ENCODE measurements at regions not wholly inside any gene's neighbourhood (a gene's known extent, or its start where the extent isn't known, plus 50 kb on each side); places are given as distances from the start of the nearest gene placed in this dataset.

GRCh38 chr4:3836756-3837601 is 70.8 kb downstream of the ADRA2C start:
- Mint-ChIP-seq H3K4me1 (ENCODE audit: low read depth) (no peaks in the 10 kb centered on the region), H3K4me3 (no peak overlapping the region), H3K27me3 (ENCODE audit: low read depth) (peaks cover 5% of the 10 kb centered on the region), H3K27ac (no peak overlapping the region), H3K36me3 (ENCODE audit: low read depth) (no peaks in the 10 kb centered on the region), H3K9me3 (no peaks in the 10 kb centered on the region)
- no peak for DNase-seq (ENCODE audit: low spot score)

GRCh38 chr4:3838437-3839380 is 72.5 kb downstream of the ADRA2C start:
- H3K27ac Mint-ChIP-seq: no peak overlapping the region
- H3K36me3 Mint-ChIP-seq (ENCODE audit: low read depth): no peaks in the 10 kb centered on the region
- no peaks in the 10 kb centered on the region for H3K9me3 Mint-ChIP-seq
- no peak overlapping the region for H3K4me3 Mint-ChIP-seq
- H3K4me1 Mint-ChIP-seq (ENCODE audit: low read depth): no peaks in the 10 kb centered on the region
- peaks cover 5% of the 10 kb centered on the region for H3K27me3 Mint-ChIP-seq (ENCODE audit: low read depth)
- no peak for DNase-seq (ENCODE audit: low spot score)

GRCh38 chr4:3845094-3845743 is 79.0 kb downstream of the ADRA2C start:
- H3K4me3 Mint-ChIP-seq: no peak overlapping the region

GRCh38 chr4:3845744-3846429 is 79.7 kb downstream of the ADRA2C start:
- Mint-ChIP-seq H3K4me3 (no peak overlapping the region), H3K9me3 (no peaks in the 10 kb centered on the region), H3K27me3 (ENCODE audit: low read depth) (no peaks in the 10 kb centered on the region), H3K27ac (no peak overlapping the region), H3K36me3 (ENCODE audit: low read depth) (no peaks in the 10 kb centered on the region), H3K4me1 (ENCODE audit: low read depth) (no peaks in the 10 kb centered on the region)
- DNase-seq (ENCODE audit: low spot score): no peak

More at GRCh38 chr4:3845094-3845743, 79.0 kb downstream of the ADRA2C start:
- H3K27me3 Mint-ChIP-seq (ENCODE audit: low read depth): no peaks in the 10 kb centered on the region
- no peak overlapping the region for H3K27ac Mint-ChIP-seq
- H3K9me3 Mint-ChIP-seq: no peaks in the 10 kb centered on the region
- no peak for DNase-seq (ENCODE audit: low spot score)
- no peaks in the 10 kb centered on the region for H3K36me3 Mint-ChIP-seq (ENCODE audit: low read depth)
- H3K4me1 Mint-ChIP-seq (ENCODE audit: low read depth): no peaks in the 10 kb centered on the region

GRCh38 chr4:3847211-3847940 is 81.2 kb downstream of the ADRA2C start:
- H3K4me1 Mint-ChIP-seq (ENCODE audit: low read depth): no peaks in the 10 kb centered on the region

GRCh38 chr4:3848323-3848722 is 82.1 kb downstream of the ADRA2C start:
- H3K9me3 Mint-ChIP-seq: no peaks in the 10 kb centered on the region
- H3K4me3 Mint-ChIP-seq: no peak overlapping the region
- H3K4me1 Mint-ChIP-seq (ENCODE audit: low read depth): no peaks in the 10 kb centered on the region
- no peaks in the 10 kb centered on the region for H3K27me3 Mint-ChIP-seq (ENCODE audit: low read depth)
- no peaks in the 10 kb centered on the region for H3K36me3 Mint-ChIP-seq (ENCODE audit: low read depth)
- no peak for DNase-seq (ENCODE audit: low spot score)
- H3K27ac Mint-ChIP-seq: no peak overlapping the region

More at GRCh38 chr4:3847211-3847940, 81.2 kb downstream of the ADRA2C start:
- Mint-ChIP-seq H3K4me3 (no peak overlapping the region), H3K27me3 (ENCODE audit: low read depth) (no peaks in the 10 kb centered on the region), H3K27ac (no peak overlapping the region), H3K36me3 (ENCODE audit: low read depth) (no peaks in the 10 kb centered on the region), H3K9me3 (no peaks in the 10 kb centered on the region)
- DNase-seq (ENCODE audit: low spot score): no peak

- Mint-ChIP-seq H3K4me3 (no peak overlapping the region), H3K27ac (no peak overlapping the region), H3K9me3 (no peaks in the 10 kb centered on the region), H3K4me1 (ENCODE audit: low read depth) (no peaks in the 10 kb centered on the region), H3K27me3 (ENCODE audit: low read depth) (no peaks in the 10 kb centered on the region), H3K36me3 (ENCODE audit: low read depth) (no peaks in the 10 kb centered on the region)
- no peak for DNase-seq (ENCODE audit: low spot score)
Observed at GRCh38 chr4:3849140-3849539, 83.0 kb downstream of the ADRA2C start.

GRCh38 chr4:3850128-3850527 is 83.9 kb downstream of the ADRA2C start:
- Mint-ChIP-seq H3K9me3 (no peaks in the 10 kb centered on the region), H3K4me3 (no peak overlapping the region), H3K4me1 (ENCODE audit: low read depth) (no peaks in the 10 kb centered on the region), H3K27me3 (ENCODE audit: low read depth) (no peaks in the 10 kb centered on the region), H3K27ac (no peak overlapping the region), H3K36me3 (ENCODE audit: low read depth) (no peaks in the 10 kb centered on the region)
- DNase-seq (ENCODE audit: low spot score): no peak

GRCh38 chr4:3851211-3851610 is 85.0 kb downstream of the ADRA2C start:
- no peak overlapping the region for H3K4me3 Mint-ChIP-seq
- H3K27me3 Mint-ChIP-seq (ENCODE audit: low read depth): no peaks in the 10 kb centered on the region
- no peak for DNase-seq (ENCODE audit: low spot score)
- H3K36me3 Mint-ChIP-seq (ENCODE audit: low read depth): no peaks in the 10 kb centered on the region
- H3K27ac Mint-ChIP-seq: no peak overlapping the region
- H3K9me3 Mint-ChIP-seq: no peaks in the 10 kb centered on the region
- no peaks in the 10 kb centered on the region for H3K4me1 Mint-ChIP-seq (ENCODE audit: low read depth)

GRCh38 chr4:3851881-3852280 is 85.7 kb downstream of the ADRA2C start:
- Mint-ChIP-seq H3K36me3 (ENCODE audit: low read depth) (no peaks in the 10 kb centered on the region), H3K27ac (no peak overlapping the region), H3K27me3 (ENCODE audit: low read depth) (no peaks in the 10 kb centered on the region), H3K4me3 (no peak overlapping the region), H3K9me3 (no peaks in the 10 kb centered on the region), H3K4me1 (ENCODE audit: low read depth) (no peaks in the 10 kb centered on the region)
- DNase-seq (ENCODE audit: low spot score): no peak

GRCh38 chr4:3852309-3852708 is 86.1 kb downstream of the ADRA2C start:
- Mint-ChIP-seq H3K27ac (no peak overlapping the region), H3K9me3 (no peaks in the 10 kb centered on the region), H3K4me1 (ENCODE audit: low read depth) (no peaks in the 10 kb centered on the region), H3K4me3 (no peak overlapping the region), H3K36me3 (ENCODE audit: low read depth) (no peaks in the 10 kb centered on the region), H3K27me3 (ENCODE audit: low read depth) (no peaks in the 10 kb centered on the region)
- no peak for DNase-seq (ENCODE audit: low spot score)

GRCh38 chr4:3852711-3853110 is 86.5 kb downstream of the ADRA2C start:
- Mint-ChIP-seq H3K9me3 (no peaks in the 10 kb centered on the region), H3K27me3 (ENCODE audit: low read depth) (no peaks in the 10 kb centered on the region), H3K27ac (no peak overlapping the region), H3K4me1 (ENCODE audit: low read depth) (no peaks in the 10 kb centered on the region), H3K36me3 (ENCODE audit: low read depth) (no peaks in the 10 kb centered on the region), H3K4me3 (no peak overlapping the region)
- no peak for DNase-seq (ENCODE audit: low spot score)

Data from T-helper 2 cell treated with Interferon-gamma antibody and Interleukin-4, amounts not matched to agents 5 μg/mL and 100 μg/mL, for 36 hours (primary cell).